ENCODE measurements at regions not wholly inside any gene's neighbourhood (a gene's known extent, or its start where the extent isn't known, plus 50 kb on each side); places are given as distances from the start of the nearest gene placed in this dataset.
A peak's percentile ranks its signal among the peaks of the same experiment; 100 is the strongest.

GRCh38 chr2:133718688-133719201 is 150.5 kb upstream of the NCKAP5 start:
- Histone ChIP-seq H3K36me3 (replicated peaks in 1 of 2; ENCODE audit: control insufficient read depth in 1 of 2, insufficient read depth in 2 of 2, low read length in 1 of 2) (no peaks in the 10 kb centered on the region), H3F3A (replicated peaks; ENCODE audit: insufficient read depth) (peaks cover 29% of the 10 kb centered on the region), H3K4me3 (ENCODE audit: low read depth in 2 of 2, low read length in 1 of 2) (no peak overlapping the region), H3K9me2 (no peaks in the 10 kb centered on the region), H3K9ac (no peak overlapping the region; the same call in 1 of the 2 replicates), H3K27ac (ENCODE audit: low read depth in 2 of 2, low read length in 1 of 2) (peak overlapping the region; percentile 77 to 83), H3K9me3 (no peaks in the 10 kb centered on the region), H4K20me1 (ENCODE audit: insufficient read depth) (no peaks in the 10 kb centered on the region), H3K4me1 (ENCODE audit: control insufficient read depth in 1 of 2, insufficient read depth in 2 of 2, low read depth in 1 of 2, low read length in 1 of 2) (peaks cover 11 to 31% of the 10 kb centered on the region in 2 experiments; a peak in 3 of 4 replicates), H3K4me2 (0 out of 2 replicates have a peak overlapping the region, but pooled peaks have one; percentile 39), H2AFZ (ENCODE audit: low read depth) (no peak overlapping the region), H3K27me3 (ENCODE audit: insufficient read depth) (no peaks in the 10 kb centered on the region), H3K79me2 (ENCODE audit: insufficient read depth) (no peaks in the 10 kb centered on the region)
- DNase-seq: peak; percentile 8
- POLR2A ChIA-PET: no interaction called here
- 26% methylated on average over 7 of the region's 7 CpGs for WGBS (ENCODE audit: low lambda C conversion rate)
- CTCF ChIA-PET: interaction anchor here (1.1 to 1.5 kb wide), 2 partner anchors 10 to 45 kb away, joined by 3 to 5 read pairs; no protein-coding TSS in a partner anchor
- TF ChIP-seq MXI1 (IDR thresholded peaks at IDR 0.05; ENCODE audit: low read depth, low read length) (no peak), SMC3 (IDR thresholded peaks at IDR 0.05; ENCODE audit: low read depth, low read length) (no peak), EP300 (IDR thresholded peaks at IDR 0.05; ENCODE audit: borderline replicate concordance in 1 of 2, low read depth in 1 of 2, low read length in 1 of 2) (peak; percentile 71 to 95), NRF1 (IDR thresholded peaks at IDR 0.05; ENCODE audit: low read depth, low read length) (no peak), GABPA (IDR thresholded peaks at IDR 0.05; ENCODE audit: low read depth) (0 out of 2 replicates have a peak, but pooled peaks have one; percentile 19), CTCF (IDR thresholded peaks at IDR 0.05) (no peak), MEF2A (IDR thresholded peaks at IDR 0.05; ENCODE audit: borderline replicate concordance, low read depth) (no peak), TAF1 (IDR thresholded peaks at IDR 0.05; ENCODE audit: borderline replicate concordance, low read depth, low read length) (peak; percentile 9; the same call in 1 of the 2 replicates), FOXM1 (IDR thresholded peaks at IDR 0.05; ENCODE audit: low read depth) (no peak), USF2 (IDR thresholded peaks at IDR 0.05; ENCODE audit: borderline replicate concordance, low read depth, low read length) (no peak), ZBTB33 (IDR thresholded peaks at IDR 0.05; ENCODE audit: borderline replicate concordance, low read depth) (peak; percentile 60; the same call in 1 of the 2 replicates), TEAD4 (IDR thresholded peaks at IDR 0.05; ENCODE audit: borderline replicate concordance, insufficient read depth) (peak; percentile 86), FOXJ3 (CRISPR knock-in tag; IDR thresholded peaks at IDR 0.05) (no peak), RFX5 (IDR thresholded peaks at IDR 0.05; ENCODE audit: low read length) (no peak), FOSL2 (IDR thresholded peaks at IDR 0.05; ENCODE audit: borderline replicate concordance, low read depth) (peak; percentile 74), SIN3A (IDR thresholded peaks at IDR 0.05; ENCODE audit: borderline replicate concordance, low read depth, low read length) (peak; percentile 73; the same call in 1 of the 2 replicates), ELF1 (IDR thresholded peaks at IDR 0.05) (0 out of 2 replicates have a peak, but pooled peaks have one; percentile 39), EZH2phosphoT487 (IDR thresholded peaks at IDR 0.05; ENCODE audit: borderline replicate concordance, low read depth) (no peak), CHD2 (IDR thresholded peaks at IDR 0.05; ENCODE audit: low read length, partially characterized antibody) (no peak), PBX3 (IDR thresholded peaks at IDR 0.05) (peak; percentile 88), POLR2AphosphoS5 (IDR thresholded peaks at IDR 0.05; ENCODE audit: low read depth, low read length) (peak; percentile 64; the same call in 1 of the 2 replicates), NFIC (IDR thresholded peaks at IDR 0.05; ENCODE audit: borderline replicate concordance) (peak; percentile 94), YY1 (IDR thresholded peaks at IDR 0.05; ENCODE audit: low read depth) (peak; percentile 55; the same call in 1 of the 2 replicates), IRF3 (IDR thresholded peaks at IDR 0.05; ENCODE audit: low read depth, low read length) (no peak), RAD21 (IDR thresholded peaks at IDR 0.05; ENCODE audit: low read length) (no peak), RCOR1 (IDR thresholded peaks at IDR 0.05; ENCODE audit: low read length) (no peak), JUND (IDR thresholded peaks at IDR 0.05) (peak; percentile 82), TCF12 (IDR thresholded peaks at IDR 0.05) (peak; percentile 93)
